ENCODE measurements at regions not wholly inside any gene's neighbourhood (a gene's known extent, or its start where the extent isn't known, plus 50 kb on each side); places are given as distances from the start of the nearest gene placed in this dataset.

DNA sequence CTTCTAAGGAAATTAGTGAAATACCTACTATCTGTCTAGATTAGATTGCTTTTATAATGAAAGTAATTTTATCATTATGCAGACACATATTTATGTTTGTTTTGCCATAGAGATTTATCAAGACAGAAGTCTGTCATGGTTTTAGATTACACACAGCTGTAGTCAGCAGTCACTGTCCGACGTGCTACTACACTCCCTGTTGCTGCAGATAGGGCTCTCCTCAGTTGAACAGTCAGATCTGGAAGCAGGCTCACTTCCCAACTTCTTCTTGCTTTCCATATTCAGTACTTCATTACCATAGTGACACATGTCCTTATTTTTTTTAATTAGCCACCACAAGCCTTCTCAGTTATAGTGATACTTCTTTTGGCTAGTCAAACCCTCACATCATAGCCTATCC lies 329.9 kb upstream of the ITGA1 start:
- TF ChIP-seq, protein P1, sequence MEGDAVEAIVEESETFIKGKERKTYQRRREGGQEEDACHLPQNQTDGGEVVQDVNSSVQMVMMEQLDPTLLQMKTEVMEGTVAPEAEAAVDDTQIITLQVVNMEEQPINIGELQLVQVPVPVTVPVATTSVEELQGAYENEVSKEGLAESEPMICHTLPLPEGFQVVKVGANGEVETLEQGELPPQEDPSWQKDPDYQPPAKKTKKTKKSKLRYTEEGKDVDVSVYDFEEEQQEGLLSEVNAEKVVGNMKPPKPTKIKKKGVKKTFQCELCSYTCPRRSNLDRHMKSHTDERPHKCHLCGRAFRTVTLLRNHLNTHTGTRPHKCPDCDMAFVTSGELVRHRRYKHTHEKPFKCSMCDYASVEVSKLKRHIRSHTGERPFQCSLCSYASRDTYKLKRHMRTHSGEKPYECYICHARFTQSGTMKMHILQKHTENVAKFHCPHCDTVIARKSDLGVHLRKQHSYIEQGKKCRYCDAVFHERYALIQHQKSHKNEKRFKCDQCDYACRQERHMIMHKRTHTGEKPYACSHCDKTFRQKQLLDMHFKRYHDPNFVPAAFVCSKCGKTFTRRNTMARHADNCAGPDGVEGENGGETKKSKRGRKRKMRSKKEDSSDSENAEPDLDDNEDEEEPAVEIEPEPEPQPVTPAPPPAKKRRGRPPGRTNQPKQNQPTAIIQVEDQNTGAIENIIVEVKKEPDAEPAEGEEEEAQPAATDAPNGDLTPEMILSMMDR (conservative IDR thresholded peaks at IDR 0.05; ENCODE audit: low read depth, low read length), result no peak
- DNase-seq (ENCODE audit: low read depth), result no peak

DNA sequence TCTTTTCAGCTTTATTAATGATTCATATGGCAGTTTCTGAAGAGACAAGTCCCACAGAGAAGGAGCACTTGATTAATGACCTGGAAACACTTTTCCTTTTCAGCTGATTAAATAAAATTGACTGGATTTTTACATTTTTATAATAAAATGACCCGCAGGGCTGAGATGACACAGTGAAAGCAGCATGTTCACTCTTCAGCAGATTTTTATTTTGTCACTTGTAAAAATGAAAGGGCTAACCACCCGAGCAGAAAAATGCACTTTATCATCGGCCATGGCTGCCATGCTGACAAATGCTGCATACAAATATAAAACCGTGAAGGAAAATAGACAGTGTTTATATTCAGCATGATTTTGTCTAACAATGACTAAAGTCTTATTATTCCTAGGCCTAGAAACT lies 321.6 kb upstream of the ITGA1 start:
- no peak for DNase-seq (ENCODE audit: low read depth)
- H3K4me3 ChIP-seq (ENCODE audit: low read depth, low read length), result no peak overlapping the region
- TF ChIP-seq, protein P1 (conservative IDR thresholded peaks at IDR 0.05; ENCODE audit: low read depth, low read length), result no peak

More for the DNA sequence above, 329.9 kb upstream of the ITGA1 start:
- H3K4me3 ChIP-seq (ENCODE audit: low read depth, low read length), result no peak overlapping the region

DNA sequence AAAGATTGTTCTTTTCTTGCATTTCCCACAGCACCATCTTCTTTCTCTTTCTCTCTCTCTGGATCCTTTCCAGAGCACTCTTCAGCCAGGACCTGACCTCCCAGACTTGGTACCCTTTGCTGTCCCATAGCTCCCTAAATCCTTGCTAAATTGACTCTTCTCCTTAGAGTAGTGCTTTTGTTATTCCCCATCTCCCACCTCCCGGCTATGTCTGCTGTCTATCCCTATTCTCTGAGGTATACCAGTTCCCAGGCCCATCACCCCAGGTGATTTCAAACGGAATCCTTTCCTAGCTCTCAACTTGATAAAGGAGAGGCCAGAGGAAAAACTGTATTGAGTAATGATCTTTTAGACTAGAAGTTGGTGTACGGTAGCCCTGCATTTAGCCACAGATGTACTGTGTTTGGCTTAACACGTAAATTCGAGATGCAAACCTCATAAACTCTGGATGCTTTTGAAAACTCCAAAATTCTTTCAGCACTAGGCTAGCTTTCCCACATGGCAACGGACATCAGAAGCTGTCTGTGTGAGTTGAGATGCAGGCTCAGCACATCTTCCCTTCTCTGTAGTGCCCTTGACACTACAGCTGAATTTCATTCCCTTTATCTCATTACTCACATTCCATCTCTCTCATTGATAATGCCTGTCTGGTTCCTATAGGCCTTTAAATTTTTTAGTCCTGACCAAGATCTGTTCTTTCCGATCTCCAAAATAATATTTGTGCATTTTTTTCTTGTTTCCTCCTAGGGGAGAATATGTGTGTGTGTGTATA lies 320.8 kb upstream of the ITGA1 start:
- no peak overlapping the region for H3K4me3 ChIP-seq (ENCODE audit: low read depth, low read length)
- DNase-seq (ENCODE audit: low read depth), result no peak
- TF ChIP-seq, protein P1 (conservative IDR thresholded peaks at IDR 0.05; ENCODE audit: low read depth, low read length), result no peak

DNA sequence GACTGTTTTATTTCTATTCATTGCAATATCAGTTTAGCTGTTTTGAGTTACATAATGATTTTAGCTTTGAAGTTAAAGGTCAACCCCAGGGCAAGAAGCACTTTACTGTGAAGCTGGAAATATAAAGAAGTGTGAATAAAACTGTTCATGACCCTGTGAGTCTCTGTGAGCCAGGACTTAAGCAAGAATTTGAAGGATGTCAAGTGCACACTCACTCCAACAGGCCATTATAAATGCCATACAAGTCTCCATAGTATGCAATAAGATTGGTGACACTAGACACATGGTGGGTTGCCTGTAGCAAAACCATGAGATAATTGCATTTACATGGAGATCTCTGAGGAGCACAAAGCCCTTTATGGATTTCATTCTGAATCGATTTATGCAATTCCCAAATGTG lies 318.7 kb upstream of the ITGA1 start:
- H3K4me3 ChIP-seq (ENCODE audit: low read depth, low read length), result no peak overlapping the region
- TF ChIP-seq, protein P1 (conservative IDR thresholded peaks at IDR 0.05; ENCODE audit: low read depth, low read length), result no peak
- DNase-seq (ENCODE audit: low read depth), result no peak

DNA sequence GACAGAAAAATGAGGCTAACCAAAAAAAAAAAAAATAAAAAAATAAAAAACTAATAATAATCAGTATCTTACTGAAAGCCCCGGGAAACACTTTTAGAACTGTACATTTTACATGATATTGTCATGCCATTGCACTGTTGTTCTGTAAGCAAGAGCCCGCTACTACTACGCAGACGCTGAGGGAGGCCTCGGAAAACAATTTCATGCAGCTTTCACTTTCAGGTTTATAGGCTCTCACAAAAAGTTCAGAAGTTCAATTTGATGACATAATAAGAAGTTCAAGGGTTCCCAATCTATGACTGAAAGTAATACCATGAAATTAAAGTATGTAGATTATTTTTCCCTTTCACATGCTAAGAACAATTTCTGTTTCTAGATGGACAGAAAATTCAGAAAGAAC lies 318.3 kb upstream of the ITGA1 start:
- no peak for DNase-seq (ENCODE audit: low read depth)
- no peak overlapping the region for H3K4me3 ChIP-seq (ENCODE audit: low read depth, low read length)
- TF ChIP-seq, protein P1 (conservative IDR thresholded peaks at IDR 0.05; ENCODE audit: low read depth, low read length), result no peak

DNA sequence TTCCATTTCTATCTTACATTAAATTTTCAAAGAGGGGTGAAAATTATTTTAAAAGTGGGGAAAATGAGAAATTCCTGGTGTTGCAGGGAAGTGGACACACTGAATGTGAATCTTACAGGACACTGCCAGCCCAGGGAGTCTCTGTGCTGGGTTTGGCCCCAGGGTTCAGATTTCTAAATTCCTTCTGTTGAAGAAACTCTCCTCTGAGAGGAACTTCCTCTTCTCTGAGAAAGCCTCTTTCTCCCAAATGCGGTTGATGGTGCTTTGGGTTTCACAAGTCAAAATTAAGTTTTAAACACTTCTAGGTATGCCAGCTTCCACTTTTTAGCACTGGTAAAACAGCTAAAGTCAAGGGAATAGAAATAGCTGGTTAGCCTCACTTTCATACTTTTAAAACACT lies 317.9 kb upstream of the ITGA1 start:
- no peak overlapping the region for H3K4me3 ChIP-seq (ENCODE audit: low read depth, low read length)
- DNase-seq (ENCODE audit: low read depth), result no peak
- TF ChIP-seq, protein P1 (conservative IDR thresholded peaks at IDR 0.05; ENCODE audit: low read depth, low read length), result no peak

DNA sequence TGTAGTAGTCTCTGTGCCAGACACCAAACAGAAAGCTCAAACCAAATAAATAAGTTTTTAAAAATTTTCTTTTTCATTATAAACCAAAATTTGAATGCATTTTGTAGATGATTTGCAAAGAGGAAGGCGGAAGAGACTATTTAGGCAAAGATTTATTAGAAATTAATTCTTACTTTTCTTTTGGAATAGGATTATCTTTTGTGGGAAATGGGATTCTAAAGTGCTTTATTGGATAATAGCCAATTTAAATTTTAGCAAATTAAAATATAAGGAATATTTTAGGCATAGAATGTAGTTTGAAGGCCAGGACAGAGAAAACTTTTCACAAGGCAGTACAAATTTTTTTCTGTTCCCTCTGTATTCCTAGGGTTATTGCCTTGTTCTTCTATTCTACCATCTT lies 311.4 kb upstream of the ITGA1 start:
- no peak for DNase-seq (ENCODE audit: low read depth)
- TF ChIP-seq, protein P1 (conservative IDR thresholded peaks at IDR 0.05; ENCODE audit: low read depth, low read length), result no peak
- no peak overlapping the region for H3K4me3 ChIP-seq (ENCODE audit: low read depth, low read length)
